ENCODE measurements at regions not wholly inside any gene's neighbourhood (a gene's known extent, or its start where the extent isn't known, plus 50 kb on each side); places are given as distances from the start of the nearest gene placed in this dataset.

DNA sequence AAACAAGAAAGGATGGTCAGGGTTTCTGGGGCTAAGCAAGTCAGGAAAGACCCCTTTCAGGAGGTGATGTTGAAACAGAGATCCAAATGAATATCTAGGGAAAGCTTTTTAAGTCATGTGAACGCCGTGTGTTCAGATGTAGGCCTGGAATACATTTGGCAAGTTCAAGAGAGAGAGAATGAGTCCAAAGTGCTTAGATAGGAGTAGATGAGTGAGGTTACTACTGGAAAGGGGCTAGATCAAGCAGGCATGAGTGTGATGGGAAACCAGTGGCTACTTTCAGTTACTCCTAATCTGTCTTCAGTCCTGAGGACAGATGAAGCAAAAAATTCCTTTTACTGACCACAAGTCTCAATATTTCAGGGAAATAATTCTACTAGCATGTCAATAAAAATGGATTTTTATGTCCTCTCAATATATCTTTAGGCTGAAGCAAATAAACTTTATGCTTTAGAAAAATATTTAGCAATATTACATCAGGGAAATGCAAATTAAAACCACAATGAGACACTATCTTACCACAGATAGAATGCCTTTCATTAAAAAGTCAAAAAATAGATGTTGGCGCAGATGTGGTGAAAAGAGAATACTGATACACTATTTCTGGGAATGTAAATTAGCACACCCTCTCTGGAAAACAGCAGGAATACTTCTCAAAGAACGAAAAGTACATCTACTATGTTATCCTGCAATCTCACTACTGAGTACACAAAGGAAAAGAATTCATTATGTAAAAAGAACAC is 1085.0 kb upstream of the TENM4 start:
- H3K4me3 ChIP-seq (replicated peaks; ENCODE audit: low read depth, low read length) = no peak overlapping the region
- TF ChIP-seq, protein P1, sequence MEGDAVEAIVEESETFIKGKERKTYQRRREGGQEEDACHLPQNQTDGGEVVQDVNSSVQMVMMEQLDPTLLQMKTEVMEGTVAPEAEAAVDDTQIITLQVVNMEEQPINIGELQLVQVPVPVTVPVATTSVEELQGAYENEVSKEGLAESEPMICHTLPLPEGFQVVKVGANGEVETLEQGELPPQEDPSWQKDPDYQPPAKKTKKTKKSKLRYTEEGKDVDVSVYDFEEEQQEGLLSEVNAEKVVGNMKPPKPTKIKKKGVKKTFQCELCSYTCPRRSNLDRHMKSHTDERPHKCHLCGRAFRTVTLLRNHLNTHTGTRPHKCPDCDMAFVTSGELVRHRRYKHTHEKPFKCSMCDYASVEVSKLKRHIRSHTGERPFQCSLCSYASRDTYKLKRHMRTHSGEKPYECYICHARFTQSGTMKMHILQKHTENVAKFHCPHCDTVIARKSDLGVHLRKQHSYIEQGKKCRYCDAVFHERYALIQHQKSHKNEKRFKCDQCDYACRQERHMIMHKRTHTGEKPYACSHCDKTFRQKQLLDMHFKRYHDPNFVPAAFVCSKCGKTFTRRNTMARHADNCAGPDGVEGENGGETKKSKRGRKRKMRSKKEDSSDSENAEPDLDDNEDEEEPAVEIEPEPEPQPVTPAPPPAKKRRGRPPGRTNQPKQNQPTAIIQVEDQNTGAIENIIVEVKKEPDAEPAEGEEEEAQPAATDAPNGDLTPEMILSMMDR (IDR thresholded peaks at IDR 0.05; ENCODE audit: low read depth, low read length, missing control alignments) = no peak

DNA sequence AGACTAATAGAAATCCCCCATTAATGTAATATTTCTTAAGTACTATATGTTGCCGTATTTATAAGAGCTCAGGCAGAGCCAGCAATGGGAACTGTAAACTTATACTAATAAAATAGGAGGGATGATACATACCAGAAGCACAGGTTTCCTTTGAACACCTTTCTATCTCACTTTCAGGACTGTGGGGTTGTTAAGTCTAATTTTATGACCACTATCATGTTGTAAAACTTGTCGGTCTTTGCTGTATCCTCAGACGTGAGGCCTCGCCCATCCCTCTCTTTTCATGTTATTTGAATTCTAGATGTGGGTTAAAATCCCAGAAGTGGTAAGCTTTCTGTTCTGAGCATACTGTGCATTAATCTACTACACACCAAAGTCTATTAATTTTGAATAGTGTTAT is 1083.5 kb upstream of the TENM4 start:
- DNase-seq (ENCODE audit: extremely low read depth, low read depth) = no peak
- no peak overlapping the region for H3K4me3 ChIP-seq (replicated peaks; ENCODE audit: low read depth, low read length)
- TF ChIP-seq, protein P1 (IDR thresholded peaks at IDR 0.05; ENCODE audit: low read depth, low read length, missing control alignments) = no peak

More for the DNA sequence above, 1085.0 kb upstream of the TENM4 start:
- DNase-seq (ENCODE audit: extremely low read depth, low read depth) = no peak

DNA sequence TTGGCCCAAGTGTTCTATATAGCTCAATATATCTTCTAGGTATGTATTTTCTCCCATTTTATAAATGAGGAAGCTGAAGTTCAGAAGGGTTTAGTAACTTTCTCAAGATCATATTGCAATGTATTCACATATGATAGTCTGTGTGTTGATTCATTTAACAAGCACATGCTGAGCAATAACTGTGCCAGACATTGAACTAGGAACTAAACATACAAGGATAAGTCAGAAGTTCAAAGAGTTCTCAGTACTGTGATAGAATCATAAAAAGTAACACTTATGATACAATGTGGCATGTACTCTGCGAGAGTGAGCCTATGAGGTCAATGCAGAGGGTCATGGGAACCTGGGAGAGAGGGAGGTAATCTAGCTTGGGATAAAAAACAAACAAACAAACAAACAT is 1082.2 kb upstream of the TENM4 start:
- DNase-seq (ENCODE audit: extremely low read depth, low read depth) = no peak
- H3K4me3 ChIP-seq (replicated peaks; ENCODE audit: low read depth, low read length) = no peak overlapping the region
- TF ChIP-seq, protein P1 (IDR thresholded peaks at IDR 0.05; ENCODE audit: low read depth, low read length, missing control alignments) = no peak

DNA sequence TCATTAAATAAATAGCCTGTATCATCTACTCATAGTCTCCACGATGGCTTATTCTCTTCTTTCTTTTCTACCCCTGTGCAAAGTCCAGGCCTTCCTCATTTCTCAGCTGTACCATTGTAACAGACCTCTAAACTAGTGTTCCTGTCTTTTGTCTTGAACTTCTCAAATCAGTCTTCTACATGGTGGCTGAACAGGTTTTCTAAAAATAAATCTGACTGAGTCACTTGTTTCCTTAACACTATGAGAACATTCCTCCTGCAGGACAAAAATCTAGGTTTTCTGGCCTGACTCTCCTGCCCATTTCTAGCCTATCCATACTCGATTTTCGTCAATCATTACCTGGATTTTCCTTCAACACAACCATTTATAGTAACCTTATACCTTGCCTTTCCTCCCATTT is 1080.8 kb upstream of the TENM4 start:
- TF ChIP-seq, protein P1 (IDR thresholded peaks at IDR 0.05; ENCODE audit: low read depth, low read length, missing control alignments) = no peak
- DNase-seq (ENCODE audit: extremely low read depth, low read depth) = no peak
- no peak overlapping the region for H3K4me3 ChIP-seq (replicated peaks; ENCODE audit: low read depth, low read length)

DNA sequence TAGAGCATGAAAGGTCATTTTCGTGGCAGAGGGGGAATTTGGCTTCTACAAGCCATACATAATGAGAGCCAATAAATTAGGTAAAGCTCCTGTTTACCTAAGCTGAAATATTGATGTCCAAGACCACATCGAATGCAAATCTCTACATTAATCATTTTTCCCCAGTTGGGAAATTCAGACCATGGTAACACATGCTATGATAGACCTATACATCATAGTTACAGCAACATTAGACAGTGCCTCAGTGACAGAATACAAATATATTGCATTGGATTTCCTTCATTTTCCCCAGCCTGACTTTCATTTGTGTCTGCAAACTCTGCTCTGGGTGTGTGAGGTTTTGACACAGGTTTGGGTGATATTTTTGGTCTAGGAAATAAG is 1079.7 kb upstream of the TENM4 start:
- no peak for DNase-seq (ENCODE audit: extremely low read depth, low read depth)
- H3K4me3 ChIP-seq (replicated peaks; ENCODE audit: low read depth, low read length) = no peak overlapping the region
- TF ChIP-seq, protein P1 (IDR thresholded peaks at IDR 0.05; ENCODE audit: low read depth, low read length, missing control alignments) = no peak

DNA sequence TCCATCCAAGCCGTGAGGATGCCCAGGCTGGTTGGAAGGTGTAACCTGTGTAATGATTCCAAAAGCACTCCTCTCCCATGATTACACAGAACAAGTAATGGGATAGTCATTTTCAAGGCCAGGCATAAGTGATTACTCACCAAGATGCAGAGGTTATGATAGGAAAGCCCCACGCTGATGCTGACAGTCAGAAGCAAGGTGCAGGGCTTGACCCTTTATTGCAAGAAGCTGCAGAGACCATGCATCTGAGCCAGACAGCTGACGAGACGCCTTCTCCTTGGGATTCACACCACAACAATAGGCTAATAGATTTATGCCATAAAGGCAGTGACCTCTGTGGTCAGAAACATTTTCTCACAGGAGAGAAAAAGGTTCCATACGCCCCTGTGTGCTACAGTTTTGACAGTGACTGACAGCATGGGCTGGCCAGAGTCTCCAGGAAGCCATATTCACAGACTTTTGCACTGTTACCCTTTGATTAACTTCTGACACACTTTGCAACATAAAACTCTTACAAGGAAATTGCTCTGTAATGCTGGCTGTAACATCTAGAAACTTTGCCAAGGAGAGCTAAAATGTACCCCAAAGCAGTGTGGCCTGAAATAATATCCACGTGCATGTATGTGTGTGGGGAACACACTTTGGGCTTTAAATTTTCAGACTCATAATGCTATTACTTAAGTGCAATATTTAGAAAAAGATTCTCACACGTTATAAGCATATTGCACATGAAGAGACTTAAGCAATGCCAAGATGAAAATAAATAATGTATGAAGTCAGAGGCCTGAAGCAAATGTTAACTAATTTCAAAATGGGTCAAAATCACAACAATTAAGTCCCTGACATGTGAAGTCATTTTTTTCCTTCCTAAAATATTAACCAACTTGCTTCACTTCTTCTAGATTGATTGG is 1079.0 kb upstream of the TENM4 start:
- no peak for DNase-seq (ENCODE audit: extremely low read depth, low read depth)
- H3K4me3 ChIP-seq (replicated peaks; ENCODE audit: low read depth, low read length) = no peak overlapping the region
- TF ChIP-seq, protein P1 (IDR thresholded peaks at IDR 0.05; ENCODE audit: low read depth, low read length, missing control alignments) = no peak

All from HFF-Myc (cell line).